Eye (tissue), 1 donor: ENCODE measurements at regions not wholly inside any gene's neighbourhood (a gene's known extent, or its start where the extent isn't known, plus 50 kb on each side); places are given as distances from the start of the nearest gene placed in this dataset.
"Not testable (repeated sequence)": the region's sequence is repeated elsewhere in the genome, so short reads cannot be mapped to it uniquely, and the experiment has no call there.

Experiments used
- DNase-seq: peaks from one replicate; pipeline ENCODE4 v3.0.0-alpha.2; 2015

DNA sequence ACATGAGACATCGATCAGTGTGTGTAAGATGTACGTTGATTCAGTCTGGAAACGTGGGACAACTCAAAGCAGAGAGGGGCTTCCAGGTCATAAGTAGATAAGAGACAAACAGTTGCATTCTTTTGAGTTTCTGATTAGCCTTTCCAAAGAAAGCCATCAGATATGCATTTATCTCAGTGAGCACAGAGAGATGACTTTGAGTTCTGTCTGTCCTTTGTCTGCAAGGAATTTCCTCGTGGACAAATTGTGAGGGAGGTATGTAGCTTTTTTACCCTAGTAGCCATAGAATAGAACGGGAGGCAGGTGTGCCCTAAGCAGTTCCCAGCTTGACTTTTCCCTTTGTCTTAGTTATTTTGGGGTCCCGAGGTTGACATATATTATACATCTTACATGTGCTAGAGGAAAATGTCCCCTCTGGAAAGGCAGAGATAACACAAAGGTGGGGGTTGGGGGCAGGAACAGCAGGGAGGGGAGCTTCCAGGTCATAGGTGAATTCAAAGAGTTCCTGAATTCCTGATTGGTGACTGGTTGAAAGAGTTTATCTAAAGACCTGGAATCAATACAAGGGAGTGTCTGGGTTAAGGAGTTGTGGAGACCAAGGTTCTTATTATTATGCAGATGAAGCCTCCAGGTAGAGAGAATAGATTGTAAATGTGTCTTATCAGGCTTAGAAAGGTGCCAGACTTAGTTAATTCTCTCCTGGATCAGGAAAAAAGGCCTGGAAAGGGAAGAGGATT lies 237.0 kb downstream of the NFATC2 start:
- no peak for DNase-seq

DNA sequence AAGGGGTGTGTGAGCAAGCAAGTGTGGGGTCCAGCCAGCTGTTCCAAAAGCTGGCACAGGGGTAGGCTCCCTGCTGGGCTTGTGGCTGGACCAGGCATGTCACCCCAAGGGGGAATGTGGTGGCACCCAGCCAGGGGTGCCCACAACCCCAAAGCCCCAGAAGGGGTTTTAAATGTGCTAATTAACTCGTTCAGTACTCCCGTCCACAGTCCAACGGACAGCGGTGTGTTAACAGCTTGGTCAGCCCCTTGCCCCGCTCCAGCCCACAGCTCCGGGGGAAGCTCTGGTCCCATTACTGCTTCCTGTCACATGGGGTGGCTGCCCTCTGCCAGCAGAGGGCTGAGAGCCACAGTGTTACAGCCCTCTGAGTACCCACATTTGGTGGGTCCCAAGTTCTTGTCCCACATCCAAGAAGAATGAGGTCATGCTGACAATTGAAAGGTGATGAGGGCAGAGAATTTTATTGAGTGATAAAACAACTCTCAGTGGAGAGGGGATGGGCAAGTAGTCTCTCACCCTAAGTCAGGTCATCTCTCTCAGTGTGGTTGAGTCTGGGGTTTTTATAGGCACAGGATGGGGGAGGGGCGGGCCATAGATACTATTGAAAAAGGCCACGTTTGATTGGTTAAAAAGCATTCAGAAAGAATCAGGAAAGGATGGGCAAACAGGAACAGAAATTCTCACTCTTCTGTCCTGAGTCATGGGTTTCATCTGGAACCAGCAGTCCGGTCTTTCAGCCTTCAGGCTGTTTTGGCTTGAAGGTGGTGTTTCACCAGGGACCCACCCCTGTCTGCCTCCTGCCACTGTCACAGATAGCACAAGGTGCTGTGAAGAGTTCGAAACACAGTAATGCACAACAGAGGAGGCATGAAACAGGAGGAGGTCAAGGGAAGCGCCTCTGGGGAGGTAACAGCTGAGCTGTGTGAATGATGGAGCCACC lies 238.5 kb downstream of the NFATC2 start:
- DNase-seq = no peak

DNA sequence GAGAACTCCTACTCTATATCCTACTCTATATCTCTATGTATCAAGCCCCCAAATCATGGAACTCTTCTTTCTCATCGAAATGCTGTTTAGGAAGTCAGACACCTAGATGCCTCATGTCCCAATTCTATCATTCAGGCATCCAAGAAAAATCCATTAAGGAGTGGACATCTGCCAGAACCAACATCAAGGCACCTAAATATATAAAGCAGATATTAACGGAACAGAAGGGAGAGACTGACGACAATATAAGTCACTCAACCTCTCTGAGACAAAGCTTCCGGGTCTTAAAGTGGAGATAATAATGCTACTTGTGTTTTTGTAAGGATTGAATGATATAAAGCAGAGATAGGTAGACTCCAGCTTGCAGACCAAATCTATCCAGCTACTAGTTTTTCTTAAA lies 241.5 kb downstream of the NFATC2 start:
- no peak for DNase-seq

DNA sequence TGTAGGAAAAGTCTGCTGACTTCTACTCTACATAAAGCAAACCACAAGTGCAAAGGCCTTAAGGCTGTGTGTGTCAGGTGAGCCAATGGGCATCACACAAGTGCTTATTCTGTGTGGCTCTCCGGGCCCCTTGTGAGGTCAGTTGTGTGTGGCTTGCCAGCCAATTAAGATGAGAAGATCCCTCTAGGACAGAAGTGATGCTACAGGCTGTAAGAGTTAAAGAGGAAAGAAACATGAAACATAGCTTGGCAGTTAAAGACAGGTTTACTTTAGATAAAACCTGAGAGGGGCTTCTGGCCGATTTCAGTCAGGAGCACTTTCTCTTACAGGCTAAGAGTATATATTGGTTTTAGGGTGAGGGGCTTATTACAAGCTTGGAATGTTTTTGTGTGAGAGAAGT lies 242.4 kb downstream of the NFATC2 start:
- DNase-seq = no peak

DNA sequence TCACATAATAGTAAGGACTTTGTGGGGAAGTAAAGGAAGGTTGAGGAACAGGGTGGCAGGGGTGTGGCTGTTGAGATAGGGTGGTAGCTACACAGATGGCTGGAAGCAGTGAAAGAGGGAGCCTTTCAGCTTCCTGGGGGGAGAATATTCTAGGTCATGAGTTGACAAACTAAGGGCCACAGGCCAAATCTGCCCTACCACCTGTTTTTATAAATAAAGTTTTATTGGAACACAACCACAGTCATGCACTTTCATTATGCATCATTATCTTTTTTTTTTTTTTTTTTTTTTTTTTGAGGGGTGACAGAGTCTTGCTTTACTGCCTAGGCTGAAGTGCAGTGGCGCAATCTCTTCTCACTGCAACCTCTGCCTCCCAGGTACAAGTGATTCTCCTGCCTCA lies 243.1 kb downstream of the NFATC2 start:
- DNase-seq = no peak

DNA sequence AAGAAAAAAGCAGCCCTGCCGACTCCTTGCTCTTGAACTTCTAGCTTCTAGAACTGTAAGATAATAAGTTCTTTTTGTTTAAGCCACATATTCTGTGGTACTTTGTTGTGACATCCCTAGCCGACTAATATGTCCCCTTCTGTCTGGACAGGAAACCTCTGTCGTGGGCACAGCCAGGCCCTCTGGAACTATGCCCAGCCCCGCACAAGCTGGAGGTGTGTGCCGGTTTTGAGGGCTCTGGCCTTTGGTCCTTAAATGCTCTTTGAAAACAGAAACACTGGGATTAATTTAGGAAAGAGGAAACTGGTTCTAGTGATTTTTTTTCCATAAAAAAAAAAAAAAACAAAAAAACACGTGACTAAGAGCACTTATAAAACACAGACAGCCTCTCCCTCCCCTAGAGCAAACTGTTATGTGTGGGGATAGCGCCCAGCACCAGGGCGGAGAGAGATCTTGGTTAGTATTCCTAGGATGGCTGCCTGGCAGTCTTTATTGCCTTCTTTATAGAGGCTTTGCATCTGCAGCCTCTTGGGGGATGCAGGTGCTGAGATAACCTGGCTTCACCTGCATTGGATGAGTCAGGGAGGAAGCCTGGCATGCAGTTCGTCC lies 244.3 kb downstream of the NFATC2 start:
- DNase-seq = no peak

DNA sequence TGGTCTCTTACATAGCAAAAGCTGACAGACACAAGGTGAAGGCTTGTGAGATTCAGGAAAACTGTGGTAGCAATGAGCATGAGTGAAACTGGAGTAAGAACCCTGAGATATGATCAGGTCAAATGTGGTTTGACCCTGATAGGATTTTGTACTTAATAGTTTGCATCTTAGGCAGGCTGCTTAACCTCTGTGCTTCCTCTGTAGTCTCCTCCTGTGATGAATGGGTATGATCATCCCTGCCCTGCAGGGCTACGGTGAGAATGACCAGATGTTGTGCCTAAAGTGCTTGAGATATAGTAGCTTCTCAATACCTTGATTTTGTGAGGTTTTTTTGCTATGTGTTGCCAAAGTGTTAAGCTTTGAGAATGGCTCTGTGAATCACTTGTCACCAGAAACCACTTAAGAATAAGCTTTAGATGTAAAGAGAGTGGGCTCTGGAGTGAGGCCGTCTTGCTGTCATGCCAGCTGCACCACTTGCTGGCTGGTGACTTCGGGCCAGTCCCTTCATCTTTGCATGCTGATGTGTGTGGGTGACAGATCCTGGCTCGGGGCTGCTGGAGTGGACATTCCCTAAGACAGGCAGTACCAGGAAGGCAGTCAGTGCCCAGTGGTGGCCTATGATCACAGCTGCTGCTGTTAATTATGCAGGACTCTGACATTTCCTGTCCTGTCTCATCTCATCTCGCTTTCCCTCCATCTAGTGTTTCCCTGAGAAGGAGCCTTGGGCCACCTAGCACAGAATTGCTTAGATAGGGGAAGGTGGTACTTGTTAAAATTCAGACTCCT lies 254.7 kb downstream of the NFATC2 start:
- DNase-seq = peak; percentile 30

DNA sequence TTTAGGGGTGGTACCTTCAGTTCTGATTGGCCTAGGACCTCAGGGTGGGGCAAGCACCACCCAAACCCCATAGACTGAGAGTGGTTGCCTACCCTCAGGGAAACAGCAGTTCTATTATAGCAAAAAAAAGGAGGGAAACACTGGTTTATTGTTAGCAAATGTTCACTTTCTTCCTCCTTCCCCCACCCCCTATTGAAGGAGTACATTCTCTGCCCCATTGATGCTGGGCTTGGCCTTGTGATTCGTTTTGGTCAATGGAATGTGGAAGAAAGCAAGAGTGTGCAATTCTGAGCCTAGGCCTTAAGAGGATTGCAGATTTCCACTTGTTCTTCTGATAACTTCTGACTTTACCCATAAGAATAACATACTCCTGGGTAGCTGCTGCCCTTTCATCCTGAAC lies 255.8 kb downstream of the NFATC2 start:
- no peak for DNase-seq

DNA sequence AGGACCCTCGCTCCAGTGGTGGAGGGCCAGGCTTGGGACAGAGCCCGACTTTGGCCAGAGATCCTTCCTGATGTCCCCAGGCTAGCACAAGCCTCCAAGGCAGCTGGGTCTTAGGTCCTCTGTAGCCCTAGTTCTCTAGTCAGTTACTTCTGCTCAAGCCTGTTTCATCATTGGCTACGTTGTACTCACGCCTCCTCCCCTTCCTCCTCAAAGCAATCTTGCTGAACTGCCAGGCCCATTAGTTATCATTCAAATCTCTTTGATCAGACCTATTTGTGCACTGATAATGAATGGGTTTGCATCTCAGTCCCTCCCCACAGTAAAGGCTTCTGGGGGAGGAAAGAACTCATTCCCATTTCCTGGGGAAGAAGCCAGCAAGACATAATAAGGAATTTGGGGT lies 256.8 kb downstream of the NFATC2 start:
- no peak for DNase-seq

DNA sequence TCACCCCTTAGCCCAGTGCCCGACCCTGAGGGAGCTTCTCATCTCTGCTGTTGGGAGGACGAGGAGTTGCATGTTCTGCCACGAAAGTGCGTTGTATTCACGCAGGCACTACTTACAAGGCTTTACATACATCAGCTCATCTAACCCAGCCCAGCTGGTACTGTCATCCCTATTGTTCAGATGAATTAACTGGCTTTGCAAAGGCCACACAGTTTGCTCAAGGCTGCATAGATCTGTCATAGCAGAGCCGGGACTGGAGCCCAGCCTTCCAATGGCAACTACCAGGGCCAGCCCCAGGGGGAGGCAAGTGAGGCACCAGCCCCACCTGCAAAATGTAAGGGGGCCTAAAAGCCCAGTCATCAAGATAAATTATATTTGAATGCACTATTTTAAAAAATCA lies 257.6 kb downstream of the NFATC2 start:
- DNase-seq = no peak

DNA sequence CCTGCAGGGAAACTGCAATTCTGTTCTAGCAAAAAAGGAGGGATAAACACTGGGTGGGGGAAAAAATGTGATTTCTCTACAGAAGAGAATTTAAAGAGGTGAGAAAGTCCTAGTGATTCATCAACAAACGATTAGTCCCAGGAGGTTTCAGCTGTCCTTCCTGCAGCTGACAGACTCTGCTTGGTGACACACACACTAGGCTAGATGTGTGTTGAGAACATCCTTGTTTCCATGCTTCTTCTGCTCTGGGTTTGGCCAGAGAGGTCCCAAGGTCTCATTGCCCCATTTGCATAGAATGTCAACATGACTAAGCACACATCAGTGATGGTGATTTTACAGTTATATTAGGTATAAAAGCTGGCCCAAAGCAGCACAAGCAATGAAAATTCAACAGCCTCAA lies 258.3 kb downstream of the NFATC2 start:
- DNase-seq = no peak

DNA sequence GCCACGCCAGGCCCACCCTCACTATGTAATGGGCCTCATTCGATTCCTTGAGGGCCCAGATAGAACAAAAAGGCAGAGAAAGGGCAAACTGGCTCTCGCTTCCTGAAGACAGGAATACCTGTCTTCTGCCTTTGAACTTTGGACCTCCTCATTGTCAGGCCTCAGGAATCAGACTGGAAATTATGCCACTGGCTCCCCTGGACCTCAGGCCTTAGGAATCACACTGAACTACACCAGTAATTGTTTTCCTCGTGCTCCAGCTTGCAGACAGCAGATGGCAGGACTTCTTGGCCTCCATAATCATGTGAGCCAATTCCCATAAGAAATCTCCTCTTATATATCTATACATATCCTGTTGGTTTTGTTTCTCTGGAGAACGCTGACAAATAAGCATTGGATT lies 258.6 kb upstream of the KCNG1 start:
- no peak for DNase-seq

DNA sequence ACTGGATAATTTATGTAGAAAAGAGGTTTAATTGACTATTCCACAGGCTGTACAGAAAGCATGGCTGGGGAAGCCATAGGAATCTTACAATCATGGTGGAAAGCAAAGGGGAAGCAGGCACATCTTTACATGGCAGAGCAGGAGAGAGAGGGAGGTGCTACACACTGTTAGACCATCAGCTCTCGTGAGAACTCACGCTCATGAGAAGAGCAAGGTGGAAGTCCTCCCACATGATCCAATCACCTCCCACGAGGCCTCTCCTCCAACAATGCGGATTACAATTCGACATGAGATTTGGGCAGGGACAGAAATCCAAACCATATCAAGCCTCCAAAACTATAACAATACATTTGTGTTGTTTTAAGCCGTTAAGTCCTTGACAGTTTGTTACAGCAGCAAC lies 257.1 kb upstream of the KCNG1 start:
- DNase-seq = no peak

DNA sequence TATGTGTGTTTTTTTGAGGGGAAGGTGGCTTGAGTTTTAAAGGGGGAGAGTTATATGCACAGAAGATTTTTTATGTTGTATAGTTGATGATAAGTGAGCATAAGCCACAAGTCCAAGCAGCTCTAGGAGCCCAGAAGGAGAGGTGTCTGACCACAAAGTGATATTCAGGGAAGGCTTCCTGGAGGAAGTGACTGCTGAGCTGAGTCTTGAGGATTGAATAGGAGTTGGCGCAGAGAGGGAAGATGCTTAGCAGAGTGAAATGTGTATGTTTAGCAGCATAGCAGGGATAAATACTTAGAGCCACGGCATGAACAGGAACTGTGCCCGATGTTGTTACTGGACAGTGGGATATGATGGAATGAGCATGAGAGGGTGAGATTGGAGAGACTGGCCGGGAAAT lies 255.1 kb upstream of the KCNG1 start:
- DNase-seq = no peak

DNA sequence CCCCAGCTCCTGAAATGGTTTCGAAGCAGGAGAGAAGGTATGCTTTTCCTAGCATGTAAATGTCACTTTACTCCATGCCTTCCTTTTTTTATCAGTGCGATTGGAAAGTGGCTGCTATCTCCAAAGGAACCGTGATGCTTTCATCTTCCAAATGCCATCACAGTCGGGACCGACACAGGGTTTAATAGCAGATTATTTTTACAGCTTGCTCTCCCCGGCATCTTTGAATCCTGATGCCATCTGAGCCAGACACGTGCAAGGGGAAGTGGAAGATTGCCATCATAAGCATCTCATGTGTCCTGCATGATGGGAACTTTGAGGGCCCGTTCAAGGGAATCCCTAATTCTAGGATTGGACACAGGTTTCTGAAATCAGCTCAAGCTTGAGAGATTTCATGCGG lies 253.4 kb upstream of the KCNG1 start:
- no peak for DNase-seq

DNA sequence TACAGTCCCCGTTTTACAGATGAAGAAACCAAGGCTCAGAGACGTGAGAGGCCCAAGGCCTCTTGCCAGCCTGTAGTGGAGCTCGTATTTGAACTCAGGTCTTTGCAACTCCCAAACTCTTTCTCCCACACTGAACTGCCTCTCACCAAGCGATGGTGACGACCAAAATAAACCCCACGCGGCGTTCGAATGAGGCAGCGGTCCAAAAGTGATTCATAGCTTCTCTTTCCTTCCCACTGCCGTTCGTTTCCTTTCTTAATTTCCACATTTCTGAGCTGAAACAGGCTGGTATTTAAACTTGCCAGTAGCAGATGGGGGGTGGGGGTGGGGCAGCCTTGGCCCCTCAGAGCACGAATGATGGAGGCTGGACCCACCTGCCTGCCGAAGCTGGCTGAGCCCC lies 252.9 kb upstream of the KCNG1 start:
- DNase-seq = no peak

DNA sequence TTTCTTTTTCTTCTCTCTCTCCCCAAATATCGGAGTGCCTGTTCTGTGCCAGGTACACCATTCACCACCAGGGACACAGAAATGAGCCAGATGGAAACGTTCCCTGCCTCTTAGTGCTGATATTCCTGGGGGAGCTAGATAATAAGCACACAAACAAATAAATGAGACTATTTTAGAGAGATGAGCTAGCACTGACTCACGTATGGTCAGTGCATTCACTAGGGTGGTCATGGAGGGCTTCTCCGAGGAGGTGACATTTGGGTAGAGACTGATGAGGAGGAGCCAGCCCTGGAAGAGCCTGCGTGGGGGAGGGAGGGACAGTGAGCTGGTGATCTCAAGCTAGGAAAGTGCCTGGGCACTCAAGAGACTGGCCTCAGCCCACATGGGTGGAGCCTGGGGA lies 252.3 kb upstream of the KCNG1 start:
- DNase-seq = no peak

DNA sequence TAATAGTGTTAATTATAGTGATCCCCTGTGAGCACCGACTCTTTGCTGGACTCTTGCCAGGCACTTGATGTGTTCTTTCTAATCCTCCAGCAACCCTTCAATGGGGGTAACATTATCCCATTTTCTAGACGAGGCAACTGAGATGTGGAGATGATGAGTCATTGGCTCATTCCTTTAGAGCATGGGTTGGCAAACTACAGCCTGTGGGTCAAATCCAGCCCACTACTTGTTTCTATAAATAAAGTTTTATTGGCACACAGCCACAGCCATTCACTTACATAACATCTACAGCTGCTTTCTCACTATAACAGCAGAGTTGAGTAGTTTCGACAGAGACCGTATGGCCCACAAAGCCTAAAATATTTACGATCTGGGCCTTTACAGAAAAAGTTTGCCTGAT lies 249.5 kb upstream of the KCNG1 start:
- no peak for DNase-seq

DNA sequence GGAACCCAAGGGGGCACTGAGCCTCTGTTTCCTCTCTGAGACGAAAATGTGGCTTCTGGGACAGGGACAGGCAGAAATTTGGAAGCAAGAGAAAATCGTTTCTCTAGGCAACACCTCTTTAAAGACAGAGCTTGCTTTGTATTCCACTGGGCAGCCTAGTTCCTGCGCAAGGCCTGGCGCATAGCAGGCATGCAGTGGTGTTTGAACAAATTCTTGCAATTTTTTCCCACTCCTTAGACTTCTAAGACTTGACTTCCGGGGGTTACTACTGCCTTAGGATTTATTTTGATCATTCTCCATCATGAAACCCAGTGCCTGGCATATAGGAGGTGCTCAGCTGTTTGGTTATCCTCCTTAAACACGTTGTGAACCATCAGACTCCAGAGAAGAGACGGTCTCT lies 249.0 kb upstream of the KCNG1 start:
- DNase-seq = no peak

DNA sequence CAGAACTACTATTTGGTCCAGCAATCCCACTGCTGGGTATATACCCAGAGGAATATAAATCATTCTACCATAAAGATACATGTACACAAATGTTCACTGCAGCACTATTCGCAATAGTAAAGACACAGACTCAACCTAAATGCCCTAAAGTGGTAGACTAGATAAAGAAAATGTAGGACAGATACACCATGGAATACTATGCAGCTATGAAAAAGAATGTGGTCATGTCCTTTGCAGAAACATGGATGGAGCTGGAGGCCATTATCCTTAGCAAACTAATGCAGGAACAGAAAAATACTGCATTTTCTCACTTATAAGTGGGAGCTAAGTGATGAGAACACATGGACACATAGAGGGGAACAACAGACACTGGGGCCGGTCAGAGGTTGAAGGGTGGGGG lies 248.4 kb upstream of the KCNG1 start:
- DNase-seq = not testable (repeated sequence)

DNA sequence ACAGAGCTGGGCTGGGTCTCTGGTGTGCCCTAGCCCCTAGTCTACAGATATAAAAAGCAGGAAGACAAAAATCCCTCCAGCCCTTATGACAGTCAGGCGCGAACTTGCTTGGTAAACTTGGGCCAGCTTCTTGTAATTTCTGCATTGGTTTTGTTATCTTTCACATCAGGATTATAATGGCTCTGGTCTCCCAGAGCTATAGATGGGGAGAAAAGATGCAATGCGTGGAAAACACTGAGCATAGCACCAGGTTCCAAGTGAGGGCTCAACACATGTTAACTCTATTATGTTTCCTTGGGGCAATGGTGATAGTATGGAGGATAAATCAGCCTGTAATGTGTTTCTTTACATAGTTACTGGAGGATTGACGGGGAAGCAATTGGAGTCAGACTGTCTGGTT lies 246.8 kb upstream of the KCNG1 start:
- no peak for DNase-seq

DNA sequence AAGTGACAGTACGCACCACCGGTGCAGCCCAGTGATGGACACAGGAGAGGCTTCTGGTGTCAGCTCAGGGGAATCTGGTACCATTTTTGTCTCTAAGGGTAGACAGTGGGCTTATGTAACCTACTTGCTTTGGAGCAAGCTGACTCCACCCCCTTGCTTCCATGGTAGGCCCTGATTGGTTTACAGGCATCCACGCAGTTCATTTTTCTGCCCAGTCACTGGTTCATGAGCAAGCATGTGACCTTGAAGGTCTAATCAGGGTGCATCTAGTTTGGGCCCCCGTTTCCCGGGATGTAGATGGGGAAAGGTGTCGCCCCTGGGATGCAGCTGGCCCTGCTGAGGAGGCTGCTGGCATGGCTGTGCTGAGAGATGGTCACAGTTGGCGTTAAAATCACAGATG lies 244.8 kb upstream of the KCNG1 start:
- DNase-seq = no peak

DNA sequence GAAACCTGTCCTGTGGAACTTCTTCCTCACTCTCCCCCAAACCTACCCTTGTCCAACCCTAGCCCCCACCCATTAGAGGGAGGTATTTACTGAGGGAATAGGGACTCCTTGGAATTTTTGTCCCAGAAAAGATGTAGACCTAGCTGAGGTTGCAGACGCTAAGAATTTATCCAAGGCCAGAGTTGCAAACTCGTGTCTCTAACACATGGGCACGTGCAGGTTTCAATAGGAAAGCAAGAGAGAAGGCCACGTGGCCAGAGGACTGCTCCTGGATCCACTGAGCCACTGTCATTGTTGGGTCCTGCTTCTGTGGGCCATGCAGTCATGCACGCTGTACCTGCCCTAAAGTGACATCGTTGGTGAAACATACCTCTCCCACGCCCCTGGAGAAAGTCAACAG lies 243.4 kb upstream of the KCNG1 start:
- DNase-seq = no peak
